ENCODE measurements at regions not wholly inside any gene's neighbourhood (a gene's known extent, or its start where the extent isn't known, plus 50 kb on each side); places are given as distances from the start of the nearest gene placed in this dataset.
A peak's percentile ranks its signal among the peaks of the same experiment; 100 is the strongest.

DNA sequence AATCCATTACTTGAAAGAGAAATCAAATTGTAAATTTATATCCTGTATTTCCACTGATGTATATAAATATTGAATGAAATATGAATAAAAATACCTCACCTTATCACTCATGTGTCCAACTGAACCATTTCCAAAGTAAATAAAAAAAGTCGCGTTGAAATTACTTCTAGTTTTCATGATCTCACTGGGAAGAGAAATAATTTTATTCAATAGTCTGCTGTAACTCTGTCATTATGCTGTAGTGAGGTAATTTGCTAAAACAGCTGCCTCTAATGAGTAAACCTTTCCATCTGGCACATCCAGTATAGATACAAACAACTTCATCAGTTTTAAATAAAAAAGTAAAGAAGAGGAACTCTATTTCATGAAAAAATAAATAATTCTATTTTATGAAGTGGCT is 611.5 kb downstream of the ZNF608 start:
- no peaks in the 10 kb centered on the region for H3K9me3 ChIP-seq (ENCODE audit: control insufficient read depth, insufficient read depth, low read depth, low read length)
- H3K4me3 ChIP-seq (ENCODE audit: low read depth, low read length) = no peak overlapping the region
- no peaks in the 10 kb centered on the region for H3K36me3 ChIP-seq (ENCODE audit: control insufficient read depth in 2 of 2, insufficient read depth in 1 of 2, low read length in 2 of 2)
- peaks cover 5% of the 10 kb centered on the region for H3K4me1 ChIP-seq (ENCODE audit: control insufficient read depth, insufficient read depth, low read length)
- TF ChIP-seq ZNF133 (tag by site-specific recombination; IDR thresholded peaks at IDR 0.05) (no peak), ZNF138 (tag by site-specific recombination; IDR thresholded peaks at IDR 0.05; ENCODE audit: borderline replicate concordance) (no peak), GLI2 (tag by site-specific recombination; IDR thresholded peaks at IDR 0.05; ENCODE audit: borderline replicate concordance, low read depth) (no peak), GFI1B (tag by site-specific recombination; IDR thresholded peaks at IDR 0.05) (no peak), KLF8 (tag by site-specific recombination; IDR thresholded peaks at IDR 0.05) (no peak), ZNF791 (tag by site-specific recombination; IDR thresholded peaks at IDR 0.05) (no peak), ZNF10 (tag by site-specific recombination; IDR thresholded peaks at IDR 0.05) (no peak)
- TF ChIP-seq, protein P1, sequence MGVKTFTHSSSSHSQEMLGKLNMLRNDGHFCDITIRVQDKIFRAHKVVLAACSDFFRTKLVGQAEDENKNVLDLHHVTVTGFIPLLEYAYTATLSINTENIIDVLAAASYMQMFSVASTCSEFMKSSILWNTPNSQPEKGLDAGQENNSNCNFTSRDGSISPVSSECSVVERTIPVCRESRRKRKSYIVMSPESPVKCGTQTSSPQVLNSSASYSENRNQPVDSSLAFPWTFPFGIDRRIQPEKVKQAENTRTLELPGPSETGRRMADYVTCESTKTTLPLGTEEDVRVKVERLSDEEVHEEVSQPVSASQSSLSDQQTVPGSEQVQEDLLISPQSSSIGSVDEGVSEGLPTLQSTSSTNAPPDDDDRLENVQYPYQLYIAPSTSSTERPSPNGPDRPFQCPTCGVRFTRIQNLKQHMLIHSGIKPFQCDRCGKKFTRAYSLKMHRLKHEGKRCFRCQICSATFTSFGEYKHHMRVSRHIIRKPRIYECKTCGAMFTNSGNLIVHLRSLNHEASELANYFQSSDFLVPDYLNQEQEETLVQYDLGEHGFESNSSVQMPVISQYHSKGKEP (tag by site-specific recombination; IDR thresholded peaks at IDR 0.05) = no peak
- TF ChIP-seq, protein P2, sequence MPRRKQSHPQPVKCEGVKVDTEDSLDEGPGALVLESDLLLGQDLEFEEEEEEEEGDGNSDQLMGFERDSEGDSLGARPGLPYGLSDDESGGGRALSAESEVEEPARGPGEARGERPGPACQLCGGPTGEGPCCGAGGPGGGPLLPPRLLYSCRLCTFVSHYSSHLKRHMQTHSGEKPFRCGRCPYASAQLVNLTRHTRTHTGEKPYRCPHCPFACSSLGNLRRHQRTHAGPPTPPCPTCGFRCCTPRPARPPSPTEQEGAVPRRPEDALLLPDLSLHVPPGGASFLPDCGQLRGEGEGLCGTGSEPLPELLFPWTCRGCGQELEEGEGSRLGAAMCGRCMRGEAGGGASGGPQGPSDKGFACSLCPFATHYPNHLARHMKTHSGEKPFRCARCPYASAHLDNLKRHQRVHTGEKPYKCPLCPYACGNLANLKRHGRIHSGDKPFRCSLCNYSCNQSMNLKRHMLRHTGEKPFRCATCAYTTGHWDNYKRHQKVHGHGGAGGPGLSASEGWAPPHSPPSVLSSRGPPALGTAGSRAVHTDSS (tag by site-specific recombination; IDR thresholded peaks at IDR 0.05) = no peak
- TF ChIP-seq, protein P3, sequence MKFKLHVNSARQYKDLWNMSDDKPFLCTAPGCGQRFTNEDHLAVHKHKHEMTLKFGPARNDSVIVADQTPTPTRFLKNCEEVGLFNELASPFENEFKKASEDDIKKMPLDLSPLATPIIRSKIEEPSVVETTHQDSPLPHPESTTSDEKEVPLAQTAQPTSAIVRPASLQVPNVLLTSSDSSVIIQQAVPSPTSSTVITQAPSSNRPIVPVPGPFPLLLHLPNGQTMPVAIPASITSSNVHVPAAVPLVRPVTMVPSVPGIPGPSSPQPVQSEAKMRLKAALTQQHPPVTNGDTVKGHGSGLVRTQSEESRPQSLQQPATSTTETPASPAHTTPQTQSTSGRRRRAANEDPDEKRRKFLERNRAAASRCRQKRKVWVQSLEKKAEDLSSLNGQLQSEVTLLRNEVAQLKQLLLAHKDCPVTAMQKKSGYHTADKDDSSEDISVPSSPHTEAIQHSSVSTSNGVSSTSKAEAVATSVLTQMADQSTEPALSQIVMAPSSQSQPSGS (tag by site-specific recombination; IDR thresholded peaks at IDR 0.05; ENCODE audit: low read depth) = 0 out of 2 replicates have a peak, but pooled peaks have one; percentile 5
- TF ChIP-seq, protein P4, sequence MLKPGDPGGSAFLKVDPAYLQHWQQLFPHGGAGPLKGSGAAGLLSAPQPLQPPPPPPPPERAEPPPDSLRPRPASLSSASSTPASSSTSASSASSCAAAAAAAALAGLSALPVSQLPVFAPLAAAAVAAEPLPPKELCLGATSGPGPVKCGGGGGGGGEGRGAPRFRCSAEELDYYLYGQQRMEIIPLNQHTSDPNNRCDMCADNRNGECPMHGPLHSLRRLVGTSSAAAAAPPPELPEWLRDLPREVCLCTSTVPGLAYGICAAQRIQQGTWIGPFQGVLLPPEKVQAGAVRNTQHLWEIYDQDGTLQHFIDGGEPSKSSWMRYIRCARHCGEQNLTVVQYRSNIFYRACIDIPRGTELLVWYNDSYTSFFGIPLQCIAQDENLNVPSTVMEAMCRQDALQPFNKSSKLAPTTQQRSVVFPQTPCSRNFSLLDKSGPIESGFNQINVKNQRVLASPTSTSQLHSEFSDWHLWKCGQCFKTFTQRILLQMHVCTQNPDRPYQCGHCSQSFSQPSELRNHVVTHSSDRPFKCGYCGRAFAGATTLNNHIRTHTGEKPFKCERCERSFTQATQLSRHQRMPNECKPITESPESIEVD (tag by site-specific recombination; IDR thresholded peaks at IDR 0.05) = 0 out of 2 replicates have a peak, but pooled peaks have one; percentile 11
- POLR2A ChIA-PET = no interaction called here
- CTCF ChIA-PET = no interaction called here
- no peak overlapping the region for H3K27ac ChIP-seq (ENCODE audit: extremely low read depth, low read depth, low read length)

DNA sequence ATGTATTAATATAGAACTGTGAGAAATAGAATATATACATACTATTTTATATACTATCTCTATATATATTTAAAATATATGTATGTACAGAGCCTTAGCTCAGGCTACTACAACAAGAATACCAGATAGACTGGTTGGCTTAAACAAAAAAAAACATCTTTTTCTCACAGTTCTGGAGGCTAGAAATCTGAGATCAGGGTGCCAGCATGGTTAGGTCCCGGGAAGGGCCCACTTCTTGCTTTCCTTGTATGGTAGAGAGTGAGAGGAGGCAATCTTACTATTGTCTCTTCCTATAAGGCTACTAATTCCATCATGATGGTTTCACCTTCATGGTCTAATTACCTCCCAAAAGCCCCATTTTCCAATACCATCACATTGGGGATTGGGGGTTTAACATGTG is 613.0 kb downstream of the ZNF608 start:
- Histone ChIP-seq H3K9me3 (ENCODE audit: control insufficient read depth, insufficient read depth, low read depth, low read length) (no peaks in the 10 kb centered on the region), H3K27ac (ENCODE audit: extremely low read depth, low read depth, low read length) (no peak overlapping the region), H3K4me3 (ENCODE audit: low read depth, low read length) (no peak overlapping the region), H3K4me1 (ENCODE audit: control insufficient read depth, insufficient read depth, low read length) (peaks cover 8% of the 10 kb centered on the region), H3K36me3 (ENCODE audit: control insufficient read depth in 2 of 2, insufficient read depth in 1 of 2, low read length in 2 of 2) (no peaks in the 10 kb centered on the region)
- ChIA-PET POLR2A (no interaction called here), CTCF (interaction anchor here (0.5 kb wide), 1 partner anchor 106 kb away, joined by 3 read pairs; no protein-coding TSS in a partner anchor)
- TF ChIP-seq, protein P5, sequence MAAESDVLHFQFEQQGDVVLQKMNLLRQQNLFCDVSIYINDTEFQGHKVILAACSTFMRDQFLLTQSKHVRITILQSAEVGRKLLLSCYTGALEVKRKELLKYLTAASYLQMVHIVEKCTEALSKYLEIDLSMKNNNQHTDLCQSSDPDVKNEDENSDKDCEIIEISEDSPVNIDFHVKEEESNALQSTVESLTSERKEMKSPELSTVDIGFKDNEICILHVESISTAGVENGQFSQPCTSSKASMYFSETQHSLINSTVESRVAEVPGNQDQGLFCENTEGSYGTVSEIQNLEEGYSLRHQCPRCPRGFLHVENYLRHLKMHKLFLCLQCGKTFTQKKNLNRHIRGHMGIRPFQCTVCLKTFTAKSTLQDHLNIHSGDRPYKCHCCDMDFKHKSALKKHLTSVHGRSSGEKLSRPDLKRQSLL (tag by site-specific recombination; IDR thresholded peaks at IDR 0.05) = no peak
- TF ChIP-seq, protein P6, sequence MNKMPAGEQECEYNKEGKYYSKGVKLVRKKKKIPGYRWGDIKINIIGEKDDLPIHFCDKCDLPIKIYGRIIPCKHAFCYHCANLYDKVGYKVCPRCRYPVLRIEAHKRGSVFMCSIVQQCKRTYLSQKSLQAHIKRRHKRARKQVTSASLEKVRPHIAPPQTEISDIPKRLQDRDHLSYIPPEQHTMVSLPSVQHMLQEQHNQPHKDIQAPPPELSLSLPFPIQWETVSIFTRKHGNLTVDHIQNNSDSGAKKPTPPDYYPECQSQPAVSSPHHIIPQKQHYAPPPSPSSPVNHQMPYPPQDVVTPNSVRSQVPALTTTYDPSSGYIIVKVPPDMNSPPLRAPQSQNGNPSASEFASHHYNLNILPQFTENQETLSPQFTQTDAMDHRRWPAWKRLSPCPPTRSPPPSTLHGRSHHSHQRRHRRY (tag by site-specific recombination; IDR thresholded peaks at IDR 0.05) = no peak
- no peak for TF ChIP-seq ZNF239 (tag by site-specific recombination; IDR thresholded peaks at IDR 0.05)
- no peak for TF ChIP-seq ZNF174 (tag by site-specific recombination; IDR thresholded peaks at IDR 0.05)
- TF ChIP-seq ZNF350 (tag by site-specific recombination; IDR thresholded peaks at IDR 0.05) = no peak
- TF ChIP-seq KLF1 (tag by site-specific recombination; IDR thresholded peaks at IDR 0.05) = no peak
- TF ChIP-seq ZNF121 (tag by site-specific recombination; IDR thresholded peaks at IDR 0.05) = no peak
- no peak for TF ChIP-seq BCL11A (tag by site-specific recombination; IDR thresholded peaks at IDR 0.05; ENCODE audit: low read depth)
- TF ChIP-seq ZNF169 (tag by site-specific recombination; IDR thresholded peaks at IDR 0.05) = no peak
- no peak for TF ChIP-seq ZNF670 (tag by site-specific recombination; IDR thresholded peaks at IDR 0.05; ENCODE audit: low read depth)
- TF ChIP-seq GFI1B (tag by site-specific recombination; IDR thresholded peaks at IDR 0.05) = no peak
- no peak for TF ChIP-seq ZNF624 (tag by site-specific recombination; IDR thresholded peaks at IDR 0.05)
- no peak for TF ChIP-seq OVOL3 (tag by site-specific recombination; IDR thresholded peaks at IDR 0.05)
- TF ChIP-seq ZNF292 (tag by site-specific recombination; IDR thresholded peaks at IDR 0.05; ENCODE audit: borderline replicate concordance, low read depth) = no peak
- TF ChIP-seq, protein P2 (tag by site-specific recombination; IDR thresholded peaks at IDR 0.05) = no peak

Data from HEK293 (cell line).